Astrocyte (in vitro differentiated cells and primary cell): ENCODE measurements at regions not wholly inside any gene's neighbourhood (a gene's known extent, or its start where the extent isn't known, plus 50 kb on each side); places are given as distances from the start of the nearest gene placed in this dataset.

ENCODE experiments used
- CTCF ChIP-seq: IDR thresholded peaks from 2 replicates; pipeline ENCODE4 v1.5.1; 2011; ENCODE audit warnings: low read depth, mild to moderate bottlenecking, inconsistent platforms, low read length, moderate library complexity; ENCODE audit not compliant: insufficient read depth
- EZH2 ChIP-seq: IDR thresholded peaks from 2 replicates; pipeline ENCODE4 v1.6.1; 2012; ENCODE audit warnings: mild to moderate bottlenecking, low read length, inconsistent platforms; ENCODE audit not compliant: insufficient read depth

- no peak for TF ChIP-seq CTCF
- TF ChIP-seq EZH2, result no peak
Observed at GRCh38 chr4:63528256-63528991, 880.8 kb downstream of the TECRL start.
